GM23248 (cell line): ENCODE measurements at regions not wholly inside any gene's neighbourhood (a gene's known extent, or its start where the extent isn't known, plus 50 kb on each side); places are given as distances from the start of the nearest gene placed in this dataset.
A peak's percentile ranks its signal among the peaks of the same experiment; 100 is the strongest.
"Not testable (repeated sequence)": the region's sequence is repeated elsewhere in the genome, so short reads cannot be mapped to it uniquely, and the experiment has no call there.

Experiments used
- DNase-seq: peaks from one replicate; pipeline ENCODE4 v3.0.0-alpha.2; 2015
- H2AFZ ChIP-seq: fragments of 200-600 bp; sonication (generic); 2 replicates; pipeline ENCODE4 v1.6.1; 2016; ENCODE audit warnings: antibody characterized with exemption
- H3F3A ChIP-seq: fragments of 200-600 bp; sonication (generic); 2 replicates; pipeline ENCODE4 v1.6.1; 2016; ENCODE audit warnings: mild to moderate bottlenecking, antibody characterized with exemption, mixed run types; ENCODE audit not compliant: insufficient read depth
- H3K27ac ChIP-seq: fragments of 200-600 bp; sonication (generic); 2 replicates; pipeline ENCODE4 v1.5.1; 2016; ENCODE audit warnings: mild to moderate bottlenecking
- H3K27me3 ChIP-seq: fragments of 200-600 bp; sonication (generic); replicated peaks from 2 replicates; pipeline ENCODE4 v1.6.1; 2016; ENCODE audit warnings: mild to moderate bottlenecking; ENCODE audit not compliant: insufficient read depth
- H3K36me3 ChIP-seq: fragments of 200-600 bp; sonication (generic); 2 replicates; pipeline ENCODE4 v1.6.1; 2016; ENCODE audit warnings: low read depth, mild to moderate bottlenecking
- H3K4me1 ChIP-seq: fragments of 200-600 bp; sonication (generic); 2 replicates; pipeline ENCODE4 v1.6.1; 2016; ENCODE audit warnings: mild to moderate bottlenecking; ENCODE audit not compliant: insufficient read depth
- H3K4me2 ChIP-seq: fragments of 200-600 bp; sonication (generic); one replicate; pipeline ENCODE4 v1.6.1; 2016; ENCODE audit warnings: mild to moderate bottlenecking; ENCODE audit not compliant: unreplicated experiment
- H3K4me3 ChIP-seq: fragments of 200-600 bp; sonication (generic); 2 replicates; pipeline ENCODE4 v1.5.1; 2016; ENCODE audit warnings: mild to moderate bottlenecking
- H3K79me2 ChIP-seq: fragments of 200-600 bp; sonication (generic); 2 replicates; pipeline ENCODE4 v1.6.1; 2016; ENCODE audit warnings: mild to moderate bottlenecking; ENCODE audit not compliant: insufficient read depth
- H3K9ac ChIP-seq: fragments of 200-600 bp; sonication (generic); 2 replicates; pipeline ENCODE4 v1.6.1; 2016; ENCODE audit warnings: mild to moderate bottlenecking
- H3K9me2 ChIP-seq: fragments of 200-600 bp; sonication (generic); 2 replicates; pipeline ENCODE4 v1.6.1; 2016; ENCODE audit warnings: mixed run types, mild to moderate bottlenecking, moderate library complexity; ENCODE audit not compliant: insufficient read depth
- H3K9me3 ChIP-seq: fragments of 200-600 bp; sonication (generic); one replicate; pipeline ENCODE4 v1.6.1; 2017; ENCODE audit warnings: low read depth
- H4K20me1 ChIP-seq: fragments of 200-600 bp; sonication (generic); 2 replicates; pipeline ENCODE4 v1.6.0; 2016; ENCODE audit not compliant: insufficient read depth
- EZH2 ChIP-seq: fragments of 200-600 bp; sonication (generic); IDR thresholded peaks from 2 replicates; pipeline ENCODE4 v1.6.1; 2018; ENCODE audit warnings: antibody characterized with exemption, mild to moderate bottlenecking; ENCODE audit not compliant: insufficient read depth, poor library complexity, severe bottlenecking
- EZH2phosphoT487 ChIP-seq: fragments of 200-600 bp; sonication (generic); IDR thresholded peaks from 2 replicates; pipeline ENCODE4 v1.6.1; 2018; ENCODE audit warnings: antibody characterized with exemption, moderate library complexity, mild to moderate bottlenecking, low read depth; ENCODE audit not compliant: insufficient read depth
- WGBS, 2 experiments: methylation state at CpG; one replicate each; pipeline ENCODE4 v1.1.6; 2015 to 2017; ENCODE audit warnings: low lambda C conversion rate in 2 of 2, low coverage in 1 of 2; ENCODE audit errors: missing lambda C conversion rate in 2 of 2; 5-methylcytosine and 5-hydroxymethylcytosine counted together
- in situ Hi-C: fragments of 300-500 bp; cut with MboI; formaldehyde crosslinking; loops from 2 replicates; pipeline ENCODE4 v1.15.0; 2020

- H3K27ac ChIP-seq, H3K4me1 ChIP-seq, H3K79me2 ChIP-seq, H3K36me3 ChIP-seq, H3K9me2 ChIP-seq, in situ Hi-C loops, H3K9ac ChIP-seq, H3F3A ChIP-seq, H3K4me2 ChIP-seq, H3K9me3 ChIP-seq, H2AFZ ChIP-seq, H4K20me1 ChIP-seq, H3K4me3 ChIP-seq, H3K27me3 ChIP-seq: not testable (repeated sequence)
- peak; percentile 63 for DNase-seq
- WGBS, 2 experiments, result 0 to 4% methylated on average over 13 of the region's 13 CpGs
Observed at GRCh38 chr3:75372964-75373363, 291.2 kb upstream of the FRG2C start.

- H3K36me3 ChIP-seq, H3K9me2 ChIP-seq, H3K4me1 ChIP-seq, H3K79me2 ChIP-seq, in situ Hi-C loops, H4K20me1 ChIP-seq, H2AFZ ChIP-seq, H3K4me2 ChIP-seq, DNase-seq, H3K4me3 ChIP-seq, H3K9me3 ChIP-seq, H3F3A ChIP-seq, H3K27ac ChIP-seq, H3K9ac ChIP-seq, H3K27me3 ChIP-seq: not testable (repeated sequence)
- WGBS, 2 experiments, result 79 to 81% methylated on average over 5 of the region's 5 CpGs
Observed at GRCh38 chr3:75379840-75380239, 284.3 kb upstream of the FRG2C start.

DNA sequence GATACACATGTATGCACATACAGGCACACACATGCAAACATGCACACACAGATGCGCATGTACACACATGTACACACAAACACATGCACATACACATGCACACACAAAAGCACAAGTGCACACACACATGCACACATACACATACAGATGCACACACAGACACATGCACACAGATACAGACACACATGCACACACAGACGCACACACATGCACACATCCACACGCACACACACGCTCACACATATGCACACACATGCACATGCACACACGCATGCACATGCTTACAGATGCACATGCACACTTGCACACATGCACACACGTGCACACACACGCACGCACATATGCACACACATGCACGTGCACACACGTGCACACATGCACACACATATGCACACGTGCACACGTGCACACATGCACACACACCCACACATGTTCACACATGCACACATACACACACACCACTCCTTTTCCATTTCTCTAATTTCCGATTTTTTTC lies 283.8 kb upstream of the FRG2C start:
- Histone ChIP-seq H3K4me1 (no peaks in the 10 kb centered on the region), H3K79me2 (no peaks in the 10 kb centered on the region), H3K27ac (no peak overlapping the region), H4K20me1 (no peaks in the 10 kb centered on the region), H3F3A (no peaks in the 10 kb centered on the region), H3K4me2 (no peak overlapping the region), H3K9me2 (no peaks in the 10 kb centered on the region), H3K4me3 (no peak overlapping the region), H3K9ac (no peak overlapping the region), H3K27me3 (no peaks in the 10 kb centered on the region; the same call in 1 of the 2 replicates), H3K9me3 (no peaks in the 10 kb centered on the region), H3K36me3 (no peaks in the 10 kb centered on the region), H2AFZ (no peak overlapping the region)
- WGBS, 2 experiments, result 72 to 75% methylated on average over 13 of the region's 13 CpGs
- no peak for TF ChIP-seq EZH2phosphoT487
- no peak for TF ChIP-seq EZH2
- DNase-seq, result no peak
- in situ Hi-C loops, result no loop called here

DNA sequence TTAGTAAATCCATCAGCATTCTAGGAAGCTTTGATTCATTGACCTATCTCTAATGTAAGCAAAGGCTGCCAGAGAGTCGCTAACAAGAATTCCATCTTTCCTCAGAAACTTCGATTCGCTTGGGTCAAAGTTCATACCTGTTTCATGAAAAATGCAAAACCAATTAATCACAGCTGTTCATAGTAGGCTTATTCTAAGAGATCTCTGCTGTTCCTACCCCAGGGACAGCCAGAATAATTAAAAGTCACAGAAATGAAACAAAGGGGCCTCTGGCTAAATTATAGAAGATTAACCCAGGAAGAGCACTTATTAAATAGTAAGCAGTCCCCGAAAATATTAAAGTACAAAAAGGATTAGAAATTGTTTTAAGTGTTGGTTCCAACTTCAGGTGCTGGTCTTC lies 280.1 kb upstream of the FRG2C start:
- H2AFZ ChIP-seq, in situ Hi-C loops: not testable (repeated sequence)

GRCh38 chr3:75388486-75389124 lies 275.5 kb upstream of the FRG2C start:
- WGBS, 2 experiments, result 17% methylated on average over 5 of the region's 5 CpGs
- H3K4me2 ChIP-seq, result peak overlapping the region; percentile 43
- 0 out of 2 replicates have a peak overlapping the region, but pooled peaks have one; percentile 20 for H3K27ac ChIP-seq
- H3K9me3 ChIP-seq, H4K20me1 ChIP-seq, in situ Hi-C loops, H2AFZ ChIP-seq, H3K27me3 ChIP-seq, H3K9ac ChIP-seq, H3K36me3 ChIP-seq, H3K79me2 ChIP-seq, H3K4me3 ChIP-seq, H3K9me2 ChIP-seq: not testable (repeated sequence)
- H3F3A ChIP-seq, result 0 out of 2 replicates have a peak, but pooled peaks cover 10% of the 10 kb centered on the region
- H3K4me1 ChIP-seq, result peaks cover 11% of the 10 kb centered on the region
- DNase-seq, result peak; percentile 65

More for the DNA sequence above, 280.1 kb upstream of the FRG2C start:
- H3K9me3 ChIP-seq, H3K27ac ChIP-seq, H3K9me2 ChIP-seq, H3K4me3 ChIP-seq, H3K9ac ChIP-seq, H3K36me3 ChIP-seq, H3K4me1 ChIP-seq, H3K4me2 ChIP-seq, H3K27me3 ChIP-seq, H3K79me2 ChIP-seq, H4K20me1 ChIP-seq, DNase-seq: not testable (repeated sequence)
- 0 out of 2 replicates have a peak, but pooled peaks cover 10% of the 10 kb centered on the region for H3F3A ChIP-seq
- 50 to 59% methylated on average over 4 of the region's 4 CpGs for WGBS, 2 experiments

DNA sequence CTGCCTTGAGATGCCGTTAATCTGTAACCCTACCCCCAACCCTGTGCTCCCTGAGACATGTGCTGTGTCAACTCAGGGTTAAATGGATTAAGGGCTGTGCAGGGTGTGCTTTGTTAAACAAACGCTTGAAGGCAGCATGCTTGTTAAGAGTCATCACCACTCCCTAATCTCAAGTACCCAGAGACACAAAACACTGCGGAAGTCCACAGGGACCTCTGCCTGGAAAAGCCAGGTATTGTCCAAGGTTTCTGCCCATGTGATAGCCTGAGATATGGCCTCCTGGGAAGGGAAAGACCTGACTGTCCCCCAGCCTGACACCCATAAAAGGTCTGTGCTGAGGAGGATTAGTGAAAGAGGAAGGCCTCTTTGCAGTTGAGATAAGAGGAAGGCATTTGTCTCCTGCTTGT lies 270.8 kb upstream of the FRG2C start:
- H3K27me3 ChIP-seq, H3K9me2 ChIP-seq, H3K9ac ChIP-seq, in situ Hi-C loops, H3K9me3 ChIP-seq, H3K79me2 ChIP-seq, H4K20me1 ChIP-seq, H3K36me3 ChIP-seq, H2AFZ ChIP-seq, H3K4me2 ChIP-seq, H3K4me3 ChIP-seq, H3K4me1 ChIP-seq, H3K27ac ChIP-seq, DNase-seq, H3F3A ChIP-seq: not testable (repeated sequence)
- WGBS, 2 experiments, result 67 to 71% methylated on average over 3 of the region's 3 CpGs

- H3K4me2 ChIP-seq, H4K20me1 ChIP-seq, H3K9ac ChIP-seq, H3F3A ChIP-seq, in situ Hi-C loops, DNase-seq, H2AFZ ChIP-seq, H3K36me3 ChIP-seq, H3K79me2 ChIP-seq, H3K27me3 ChIP-seq, H3K27ac ChIP-seq, H3K9me3 ChIP-seq, H3K4me1 ChIP-seq, H3K9me2 ChIP-seq, H3K4me3 ChIP-seq: not testable (repeated sequence)
- 71 to 78% methylated on average over 5 to 7 of the region's 7 CpGs for WGBS, 2 experiments
Observed at GRCh38 chr3:75394102-75394501, 270.0 kb upstream of the FRG2C start.
